DMS114 treated with DMSO at 0.1 percent for 48 hours (cell line): ENCODE measurements at regions not wholly inside any gene's neighbourhood (a gene's known extent, or its start where the extent isn't known, plus 50 kb on each side); places are given as distances from the start of the nearest gene placed in this dataset.

Source experiments
- DNase-seq: peaks from one replicate; lab custom pipeline; 2025; ENCODE audit not compliant: unreplicated experiment; lab: John Stamatoyannopoulos, UW

DNA sequence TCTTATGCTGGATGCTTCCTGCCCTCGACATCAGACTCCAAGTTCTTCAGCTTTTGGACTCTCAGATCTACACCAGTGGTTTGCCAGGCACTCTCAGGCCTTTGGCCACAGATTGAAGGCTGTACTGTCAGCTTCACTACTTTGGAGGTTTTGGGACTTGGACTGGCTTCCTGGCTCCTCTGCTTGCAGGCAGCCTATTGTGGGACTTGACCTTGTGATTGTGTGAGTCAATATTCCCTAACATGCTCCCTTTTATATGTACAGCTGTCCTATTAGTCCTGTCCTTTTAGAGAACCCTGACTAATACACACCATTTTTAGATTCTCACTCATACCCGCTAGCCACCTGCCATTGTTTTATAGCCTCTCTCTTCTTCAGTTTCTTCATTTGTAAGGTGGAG is 382.1 kb upstream of the TSHZ2 start:
- no peak for DNase-seq

DNA sequence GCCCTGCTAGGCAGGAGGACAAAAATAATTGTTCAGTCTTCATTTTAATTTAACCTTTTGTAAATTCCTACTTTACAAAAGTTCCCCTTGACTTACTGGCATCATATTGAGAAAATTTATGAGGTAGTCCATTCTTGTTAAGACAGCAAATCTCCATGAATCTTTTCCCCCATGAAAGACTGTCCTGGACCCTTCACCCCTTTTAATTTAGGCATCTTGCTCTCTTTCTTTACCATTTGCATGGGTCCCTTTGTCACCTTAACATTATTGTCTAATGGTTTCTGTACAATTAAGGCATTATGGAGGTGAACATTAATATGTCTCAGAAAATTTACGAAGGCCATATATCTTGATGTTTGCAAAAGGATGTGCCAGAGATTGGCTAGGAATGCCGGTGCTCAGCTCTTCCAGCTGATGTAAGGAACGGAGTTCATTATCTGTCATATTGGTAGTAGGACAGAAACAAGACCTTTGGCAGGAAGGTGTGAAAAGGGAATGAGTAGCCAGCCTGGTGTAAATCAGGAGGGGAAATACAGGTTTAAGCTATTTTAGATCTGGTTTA is 382.8 kb upstream of the TSHZ2 start:
- DNase-seq: no peak

DNA sequence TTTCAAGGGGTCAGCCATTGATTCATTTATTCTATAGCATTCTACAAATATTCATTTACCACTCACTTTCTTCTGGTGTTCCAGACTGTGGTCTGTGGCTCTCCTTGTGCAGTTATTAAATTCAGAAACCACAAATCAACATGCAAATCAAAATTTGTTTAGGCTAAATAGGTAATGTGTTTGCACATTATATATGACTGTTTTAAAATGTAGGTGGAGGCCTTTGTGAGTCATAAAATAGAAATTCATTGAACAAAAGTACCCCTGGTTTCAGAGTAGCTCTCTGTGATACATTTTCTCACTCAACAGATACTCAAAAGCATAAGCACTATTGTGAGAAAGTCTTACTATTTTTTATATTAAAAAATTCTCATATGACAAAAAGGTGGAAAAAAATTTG is 385.5 kb upstream of the TSHZ2 start:
- no peak for DNase-seq

DNA sequence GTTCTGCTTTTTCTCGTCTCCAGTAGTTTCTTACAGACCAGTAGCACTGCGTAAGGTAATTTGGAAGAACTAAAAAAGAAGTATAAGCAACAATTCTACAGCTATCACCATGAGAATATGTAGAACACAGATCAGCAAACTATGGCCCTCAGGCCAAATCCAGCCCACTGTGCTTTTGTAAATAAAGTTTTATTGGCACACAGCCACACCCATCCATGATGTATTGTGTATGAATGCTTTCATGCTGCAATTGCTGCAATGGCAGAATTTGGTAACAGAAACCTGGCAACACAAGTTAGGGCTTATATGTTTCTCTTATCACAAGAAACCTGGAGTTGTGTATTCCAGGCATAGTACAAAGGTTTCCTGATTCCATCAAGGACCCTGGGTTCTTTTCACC is 386.8 kb upstream of the TSHZ2 start:
- no peak for DNase-seq

GRCh38 chr20:52578559-52578958 is 387.0 kb upstream of the ZFP64 start:
- no peak for DNase-seq

DNA sequence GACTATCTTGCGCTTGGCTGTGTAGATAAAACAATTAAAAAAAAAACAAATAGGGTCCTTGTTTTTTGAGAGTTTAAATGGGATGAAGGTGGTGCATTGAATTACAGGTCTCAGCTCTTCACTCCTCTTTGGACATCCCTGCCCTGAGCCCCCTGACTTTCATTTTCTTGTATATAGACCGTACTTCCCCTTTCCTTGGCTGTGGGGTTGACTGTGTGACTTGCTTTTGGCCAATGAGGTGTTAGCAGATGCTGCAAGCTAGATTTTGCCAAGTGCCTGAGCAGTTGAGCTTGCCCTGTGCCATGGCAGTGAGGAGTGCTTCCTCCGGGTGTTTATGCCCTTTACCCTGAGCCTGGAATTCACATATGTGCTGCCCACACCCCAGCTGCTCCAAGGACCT is 386.1 kb upstream of the ZFP64 start:
- no peak for DNase-seq

- no peak for DNase-seq
Observed at GRCh38 chr20:52572687-52573086, 381.1 kb upstream of the ZFP64 start.

DNA sequence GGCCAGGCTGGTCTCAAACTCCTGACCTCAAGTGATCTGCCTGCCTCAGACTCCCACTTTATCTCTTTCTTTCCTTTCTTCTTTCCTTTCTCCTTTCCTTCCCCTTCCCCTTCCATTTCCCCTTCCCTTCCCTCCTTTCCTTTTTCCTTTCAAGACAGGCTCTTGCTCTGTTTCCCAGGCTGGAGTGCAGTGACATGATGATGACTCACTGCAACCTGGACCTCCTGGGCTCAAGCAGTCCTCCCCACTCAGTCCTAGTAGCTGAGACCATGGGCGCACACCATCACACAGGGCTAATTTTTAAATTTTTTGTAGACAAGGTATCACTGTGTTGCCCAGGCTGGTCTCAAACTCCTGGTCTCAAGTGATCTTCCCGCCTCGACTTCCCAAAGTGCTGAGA is 377.6 kb upstream of the ZFP64 start:
- DNase-seq: no peak

- no peak for DNase-seq
Observed at GRCh38 chr20:52565614-52566013, 374.0 kb upstream of the ZFP64 start.

- no peak for DNase-seq
Observed at GRCh38 chr20:52564594-52564993, 373.0 kb upstream of the ZFP64 start.

DNA sequence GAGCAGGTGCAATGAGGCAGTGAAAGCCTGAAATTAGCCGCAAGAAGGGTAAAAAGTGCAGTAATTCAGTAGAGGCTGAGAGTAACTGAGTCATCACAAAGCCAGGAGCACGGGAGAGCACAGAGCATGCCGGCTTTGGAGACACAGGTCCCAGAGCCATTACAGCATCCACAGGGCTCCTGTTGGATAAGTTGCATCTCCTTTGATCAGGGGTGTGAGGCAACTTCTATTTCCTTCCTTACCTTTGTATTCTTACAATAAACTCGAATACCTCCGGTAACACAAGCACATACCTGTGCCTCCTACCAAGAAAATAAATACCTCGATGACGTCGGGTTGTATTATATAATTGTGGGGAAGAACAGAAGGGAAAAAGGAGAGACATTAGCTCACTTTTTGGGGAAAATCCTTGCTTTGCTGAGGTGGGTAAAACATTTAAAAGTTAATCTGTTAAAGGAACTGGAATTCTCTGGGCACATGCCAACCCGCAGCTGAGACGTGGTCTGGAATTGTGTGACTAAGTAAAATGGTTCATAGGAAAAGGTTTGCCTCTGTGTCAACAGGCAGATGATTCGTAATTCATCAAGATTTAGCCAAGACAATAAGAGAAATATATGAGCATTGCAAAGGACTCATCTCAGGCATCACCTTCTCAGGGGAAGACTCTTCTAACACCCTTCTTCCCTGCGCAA is 360.7 kb upstream of the ZFP64 start:
- no peak for DNase-seq

DNA sequence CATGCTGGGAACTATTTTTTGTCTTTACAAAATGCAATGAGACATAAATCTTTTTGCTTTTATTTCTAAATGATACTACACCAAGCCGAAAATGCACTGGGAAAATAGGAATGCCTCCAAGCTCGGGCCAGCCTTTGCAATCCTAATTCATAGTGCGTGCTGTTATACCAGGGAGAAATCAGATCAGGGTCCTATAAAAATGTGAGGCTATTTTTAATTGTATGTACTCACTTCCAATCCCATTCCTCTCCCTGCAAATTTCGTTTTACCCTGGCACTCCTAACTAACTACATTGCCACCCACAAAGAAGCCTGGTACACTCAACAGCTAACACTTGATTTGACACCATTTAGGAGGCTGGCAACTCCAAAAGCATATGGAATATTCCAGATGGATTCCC is 350.6 kb upstream of the ZFP64 start:
- no peak for DNase-seq

- DNase-seq: no peak
Observed at GRCh38 chr20:52540509-52540908, 348.9 kb upstream of the ZFP64 start.

- no peak for DNase-seq
Observed at GRCh38 chr20:52539891-52540290, 348.3 kb upstream of the ZFP64 start.

DNA sequence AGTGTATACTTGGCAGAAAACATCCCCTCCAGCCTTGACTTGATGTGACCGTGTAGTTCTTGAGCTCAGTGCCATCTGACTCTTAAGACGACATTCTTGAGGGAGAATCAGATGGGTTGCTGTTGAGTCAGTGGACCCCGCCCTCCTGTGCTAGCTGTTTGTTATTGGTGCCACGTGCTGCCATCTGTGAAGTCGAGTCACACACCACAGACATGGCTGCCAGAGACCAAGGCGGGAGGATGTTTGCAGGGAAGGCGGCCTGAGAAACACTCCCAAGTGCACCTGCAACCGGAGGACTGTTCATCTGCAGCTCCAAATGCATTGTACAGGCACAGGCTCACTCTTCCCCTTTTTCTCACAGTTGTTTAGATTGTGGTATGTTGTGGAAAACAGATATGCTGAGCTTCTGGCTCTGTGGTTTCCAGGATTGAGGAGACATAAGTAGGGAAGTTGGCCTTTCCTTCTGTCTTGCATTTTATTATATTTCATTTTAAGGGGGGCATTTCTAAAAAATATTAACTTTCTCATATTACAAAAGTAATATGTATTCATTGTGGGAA is 345.3 kb upstream of the ZFP64 start:
- no peak for DNase-seq

- DNase-seq: no peak
Observed at GRCh38 chr20:52536040-52536439, 344.5 kb upstream of the ZFP64 start.

DNA sequence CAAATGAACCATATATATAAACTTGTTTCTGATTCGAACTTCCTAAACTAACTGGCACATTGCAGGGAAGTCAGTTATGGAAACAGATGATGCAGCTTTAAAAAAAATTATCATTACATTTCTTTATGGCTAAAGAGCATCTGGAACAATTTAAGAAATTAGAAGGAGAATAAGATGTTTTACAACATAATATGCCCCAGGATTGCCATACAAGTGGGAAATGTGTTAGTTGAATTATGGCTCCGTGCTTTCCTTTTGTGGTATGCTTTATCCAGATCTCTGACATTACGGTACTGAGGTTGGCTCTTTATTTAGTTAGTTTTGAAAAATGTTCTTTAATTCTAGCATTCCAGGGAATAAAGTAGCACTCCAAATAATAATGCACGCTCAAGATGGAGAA is 343.0 kb upstream of the ZFP64 start:
- DNase-seq: no peak

DNA sequence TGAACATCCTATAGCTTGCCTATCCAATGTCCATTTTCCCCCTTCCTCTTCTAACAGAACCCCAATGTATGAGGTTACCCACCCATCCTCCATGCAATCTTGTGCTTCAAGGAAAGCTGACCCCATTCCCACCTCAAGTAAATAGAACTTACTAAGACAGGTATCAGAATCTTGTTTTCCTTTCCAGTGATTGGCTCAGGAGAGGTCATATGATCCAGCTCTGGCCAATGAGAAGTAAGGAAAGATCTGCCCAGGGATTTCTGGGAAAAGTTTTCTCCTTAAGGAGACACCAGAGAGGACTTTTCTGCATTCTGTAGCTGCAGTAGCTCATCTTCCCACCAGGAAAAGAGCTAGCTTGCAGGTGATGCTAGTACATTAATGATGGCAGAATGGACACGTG is 341.8 kb upstream of the ZFP64 start:
- DNase-seq: no peak

DNA sequence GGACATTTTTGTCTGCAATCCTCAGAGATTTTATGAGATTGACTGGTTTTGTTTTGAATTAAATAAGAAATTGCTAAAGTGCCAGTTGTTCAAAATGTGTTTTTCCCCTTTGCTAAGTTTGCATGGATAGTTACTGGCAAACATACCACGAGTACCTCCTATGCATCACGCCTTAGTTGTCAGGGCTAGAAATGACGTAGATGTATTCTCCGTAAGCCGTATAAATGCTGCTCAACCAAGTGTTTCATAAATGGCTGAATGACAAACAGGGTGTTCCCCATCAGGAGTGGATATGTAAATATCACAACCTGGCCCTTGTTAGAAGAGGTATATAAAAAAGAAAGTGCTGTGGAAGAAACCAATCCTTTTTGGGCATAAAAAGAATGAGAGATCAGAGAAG is 341.1 kb upstream of the ZFP64 start:
- no peak for DNase-seq

GRCh38 chr20:52530571-52530970 is 339.0 kb upstream of the ZFP64 start:
- DNase-seq: no peak

DNA sequence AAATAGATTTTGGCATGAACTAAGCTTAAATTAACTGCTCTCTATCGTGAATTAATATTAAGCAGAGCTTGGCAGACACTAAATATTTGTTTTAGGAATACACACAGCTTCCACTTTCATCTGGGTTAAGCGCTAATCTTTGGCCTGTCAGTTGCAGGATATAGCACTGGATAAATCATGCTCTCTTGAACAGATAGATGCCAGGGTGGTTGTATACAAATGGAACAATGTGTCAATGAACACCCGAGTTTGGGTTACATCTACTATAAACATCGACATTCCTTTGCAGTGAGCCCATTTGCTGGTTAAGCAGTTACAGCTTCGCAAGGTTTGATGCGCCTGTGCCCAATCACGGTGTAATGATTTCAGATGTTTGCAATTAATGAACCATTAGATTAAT is 338.2 kb upstream of the ZFP64 start:
- no peak for DNase-seq

DNA sequence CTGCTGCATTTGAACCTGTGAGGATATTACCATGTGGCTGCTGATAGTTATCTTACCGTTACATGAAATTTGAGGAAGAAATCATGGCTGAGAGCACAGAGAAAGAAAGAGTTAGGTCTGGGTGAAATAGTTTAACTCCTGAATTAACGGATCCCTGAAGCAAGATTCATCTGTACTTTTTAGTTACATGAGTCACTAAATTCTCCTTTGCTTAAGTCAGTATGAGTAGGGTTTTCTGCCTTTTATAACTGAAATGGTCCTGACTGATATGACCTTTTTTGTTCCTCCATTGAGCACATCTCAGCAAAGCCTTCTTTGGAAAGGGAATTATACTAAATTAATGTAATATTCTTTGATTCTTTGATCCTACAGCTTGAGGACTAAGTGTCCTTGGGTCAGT is 333.3 kb upstream of the ZFP64 start:
- no peak for DNase-seq

GRCh38 chr20:52518735-52519134 is 327.2 kb upstream of the ZFP64 start:
- no peak for DNase-seq
